Stimulated activated CD4-positive, alpha-beta T cell treated with anti-CD3 and anti-CD28 coated beads, Interleukin-12 subunit alpha, Interleukin-12 subunit beta, amount 100 ng/mL, for 48 hours (primary cell): ENCODE measurements at regions not wholly inside any gene's neighbourhood (a gene's known extent, or its start where the extent isn't known, plus 50 kb on each side); places are given as distances from the start of the nearest gene placed in this dataset.
"Not testable (repeated sequence)": the region's sequence is repeated elsewhere in the genome, so short reads cannot be mapped to it uniquely, and the experiment has no call there.

Source experiments
- DNase-seq, 3 donors: peaks; one replicate each; pipeline ENCODE4 v3.0.0-alpha.2; 2020; ENCODE audit warnings: low read depth in 2 of 3, low spot score in 1 of 3

- DNase-seq = not testable (repeated sequence)
Measured at GRCh38 chr2:66177128-66177796, 257.7 kb upstream of the MEIS1 start.

DNA sequence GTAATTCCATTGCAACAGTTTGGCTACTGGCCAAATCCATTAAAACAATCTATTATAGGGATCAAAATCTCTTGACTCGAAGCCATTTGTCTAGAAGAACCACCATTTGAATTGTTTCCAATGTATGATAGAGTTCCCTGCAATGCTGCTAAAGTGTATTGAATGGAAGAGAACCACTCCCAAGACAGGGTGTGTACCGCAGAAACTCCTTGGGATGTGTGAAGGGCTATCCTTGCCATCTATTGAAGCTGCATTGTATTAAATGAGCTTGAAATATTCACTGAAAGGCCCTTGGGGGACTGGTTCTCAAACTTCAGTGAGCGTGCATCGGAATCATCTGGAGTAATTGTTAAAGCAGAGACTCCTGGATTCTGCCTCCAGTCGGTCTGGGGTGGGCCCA is 260.4 kb upstream of the MEIS1 start:
- no peak for DNase-seq

DNA sequence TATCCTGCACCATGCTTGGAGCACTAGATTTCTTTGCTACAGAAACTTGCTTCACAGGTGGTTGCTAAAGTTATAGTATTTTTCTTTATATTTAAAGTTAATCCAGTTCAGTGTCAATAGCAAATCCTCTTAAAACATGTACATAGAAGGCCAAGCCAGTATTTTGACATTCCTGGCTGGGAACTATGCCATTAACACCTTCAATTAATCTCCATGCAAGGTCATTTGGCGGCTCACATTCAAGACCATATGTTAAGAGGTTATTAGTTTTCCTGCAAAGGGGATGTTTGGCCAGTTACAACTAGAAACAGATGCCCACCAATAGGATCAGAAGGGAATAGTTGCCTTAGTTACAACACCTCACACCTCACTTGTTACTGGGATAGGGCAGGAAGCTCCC is 261.3 kb upstream of the MEIS1 start:
- no peak for DNase-seq

DNA sequence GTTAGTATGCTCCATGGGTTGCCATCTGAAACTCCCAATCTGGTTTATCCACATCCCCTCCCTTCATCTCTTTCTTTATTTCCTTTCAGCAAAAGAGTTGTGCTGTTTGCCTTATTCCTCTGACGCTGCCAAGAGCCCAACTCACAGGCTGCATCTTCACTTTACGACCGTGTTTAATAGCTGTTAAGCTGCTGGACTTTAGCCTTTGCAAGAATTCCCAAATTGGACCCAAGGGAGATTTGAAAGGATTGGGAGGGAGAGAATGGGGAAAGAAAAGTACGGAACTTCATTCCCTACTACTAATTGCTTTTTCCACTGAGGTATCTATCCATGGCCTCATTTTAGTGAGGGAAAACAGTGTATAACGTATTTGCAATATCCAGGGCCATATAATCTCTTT is 263.4 kb upstream of the MEIS1 start:
- DNase-seq = no peak

- no peak for DNase-seq
Measured at GRCh38 chr2:66170744-66171330, 264.1 kb upstream of the MEIS1 start.

- DNase-seq = no peak
Measured at GRCh38 chr2:66169076-66169475, 265.8 kb upstream of the MEIS1 start.

DNA sequence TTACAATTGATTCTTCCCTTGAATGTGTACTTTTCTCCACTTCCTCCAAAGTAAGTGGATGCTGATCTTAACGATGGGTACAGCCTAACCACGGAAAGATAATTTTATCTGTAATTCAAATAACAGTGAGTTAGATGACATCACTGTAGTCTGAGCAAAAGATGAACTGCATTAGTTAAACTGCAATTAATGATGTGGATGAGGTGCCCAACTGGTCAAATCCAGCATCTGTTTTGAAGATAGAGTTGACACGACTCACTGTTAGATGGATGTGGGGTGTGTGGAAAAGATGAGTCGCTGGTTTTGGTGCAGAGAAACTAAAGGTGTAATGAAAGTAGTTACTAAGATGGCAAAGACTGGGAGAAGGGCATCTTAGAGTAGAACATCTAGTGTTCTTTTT is 270.5 kb upstream of the MEIS1 start:
- no peak for DNase-seq

GRCh38 chr2:66156171-66156570 is 278.8 kb upstream of the MEIS1 start:
- DNase-seq = no peak

GRCh38 chr2:66153941-66154340 is 281.0 kb upstream of the MEIS1 start:
- no peak for DNase-seq

- DNase-seq = no peak
Measured at GRCh38 chr2:66145490-66145889, 289.4 kb upstream of the MEIS1 start.

- DNase-seq = not testable (repeated sequence)
Measured at GRCh38 chr2:66144324-66144723, 290.6 kb upstream of the MEIS1 start.

GRCh38 chr2:66137606-66138130 is 297.3 kb upstream of the MEIS1 start:
- no peak for DNase-seq

DNA sequence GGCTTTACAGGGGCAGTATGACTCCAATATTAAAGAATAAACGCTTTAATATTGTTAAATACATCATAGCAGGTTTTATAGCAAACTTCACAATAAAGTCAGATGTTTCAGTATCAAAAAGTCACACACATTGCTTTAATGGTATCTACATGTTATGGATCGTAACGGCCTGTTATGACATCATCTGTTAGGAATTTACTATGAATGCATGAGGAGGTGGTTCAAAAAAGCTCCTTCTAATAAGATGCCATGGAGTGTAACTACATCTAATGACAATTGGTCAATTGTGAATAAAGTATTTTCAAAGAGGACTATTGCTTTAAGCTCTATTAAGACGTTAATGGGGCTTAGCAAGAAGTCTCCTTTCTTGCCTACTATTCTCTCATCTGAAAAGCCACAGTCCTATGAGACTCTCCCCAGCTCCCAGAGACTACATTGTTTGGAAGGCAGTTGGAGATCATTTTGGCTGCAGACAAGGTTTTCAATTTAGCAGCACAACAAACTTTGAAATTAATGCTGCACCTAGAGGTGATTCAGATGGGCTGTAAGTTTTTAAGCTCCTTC is 300.7 kb upstream of the MEIS1 start:
- no peak for DNase-seq

GRCh38 chr2:66127656-66128055 is 307.3 kb upstream of the MEIS1 start:
- DNase-seq = no peak

GRCh38 chr2:66127061-66127460 is 307.9 kb upstream of the MEIS1 start:
- no peak for DNase-seq

DNA sequence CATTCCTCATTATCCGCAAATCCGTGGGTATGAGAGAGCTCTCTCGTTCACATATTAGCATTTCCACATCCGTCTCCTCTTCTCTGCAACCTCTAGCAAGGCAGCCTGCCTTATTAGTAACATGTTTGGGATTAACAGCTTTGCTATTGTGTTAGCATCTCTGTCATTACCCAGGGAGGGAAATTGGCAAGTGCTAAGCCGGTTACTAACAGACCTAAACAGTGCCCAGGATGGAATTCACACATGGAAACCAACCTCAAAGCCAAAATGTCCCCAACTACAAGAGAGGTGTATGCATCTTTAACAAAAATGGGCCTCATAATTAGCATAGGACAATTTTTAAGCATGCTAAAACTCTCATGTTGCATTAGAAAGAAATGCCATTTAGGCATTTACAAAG is 309.0 kb upstream of the MEIS1 start:
- no peak for DNase-seq

- DNase-seq = no peak
Measured at GRCh38 chr2:66122516-66122915, 312.4 kb upstream of the MEIS1 start.

DNA sequence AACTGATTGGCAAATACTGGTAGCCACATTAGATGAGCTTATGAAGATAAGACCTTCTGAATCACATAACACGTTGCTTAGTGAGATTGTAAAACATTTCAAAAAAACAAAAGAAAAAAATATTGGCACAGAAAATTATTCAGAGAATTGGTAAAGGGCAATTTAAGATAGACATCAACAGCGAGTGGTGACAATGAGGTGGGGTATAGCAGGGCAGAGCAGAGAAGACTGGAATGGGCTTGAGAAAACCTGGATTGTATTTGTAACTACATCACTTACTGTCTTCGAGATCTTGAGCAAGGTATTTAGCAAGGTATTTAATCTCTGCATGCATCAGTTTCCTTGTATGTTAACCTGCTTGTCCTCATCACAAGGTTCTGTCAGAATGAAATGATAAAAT is 313.0 kb upstream of the MEIS1 start:
- no peak for DNase-seq

DNA sequence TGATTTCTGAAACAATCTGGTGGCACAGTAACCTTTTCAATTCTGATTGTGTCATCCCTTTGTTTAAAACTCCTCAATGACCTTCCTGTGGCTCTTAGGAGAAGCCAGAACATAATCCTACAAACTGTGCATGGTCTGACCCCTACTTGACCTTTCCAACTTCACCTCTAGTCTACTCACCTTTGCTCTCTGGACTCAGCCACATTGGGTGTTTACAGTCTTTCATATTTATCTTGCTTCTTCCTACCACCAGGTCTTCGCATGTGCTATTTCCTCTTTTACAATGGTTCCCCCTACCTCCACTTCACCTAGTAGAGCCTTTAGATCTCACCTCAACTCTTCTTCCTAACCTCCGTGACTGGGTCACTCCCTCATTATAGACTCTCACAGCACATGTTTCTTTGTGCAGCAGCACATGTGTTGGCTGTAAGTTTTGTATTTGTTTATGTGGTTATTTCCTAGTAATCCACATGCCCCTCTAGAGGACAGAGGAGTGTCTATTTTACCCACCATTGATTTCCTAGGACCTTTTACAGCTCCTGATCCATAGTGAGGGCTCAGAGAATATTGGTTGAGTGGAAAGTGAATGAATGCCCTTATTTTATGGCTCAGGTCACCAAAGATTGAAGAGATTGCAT is 320.8 kb upstream of the MEIS1 start:
- DNase-seq = no peak

DNA sequence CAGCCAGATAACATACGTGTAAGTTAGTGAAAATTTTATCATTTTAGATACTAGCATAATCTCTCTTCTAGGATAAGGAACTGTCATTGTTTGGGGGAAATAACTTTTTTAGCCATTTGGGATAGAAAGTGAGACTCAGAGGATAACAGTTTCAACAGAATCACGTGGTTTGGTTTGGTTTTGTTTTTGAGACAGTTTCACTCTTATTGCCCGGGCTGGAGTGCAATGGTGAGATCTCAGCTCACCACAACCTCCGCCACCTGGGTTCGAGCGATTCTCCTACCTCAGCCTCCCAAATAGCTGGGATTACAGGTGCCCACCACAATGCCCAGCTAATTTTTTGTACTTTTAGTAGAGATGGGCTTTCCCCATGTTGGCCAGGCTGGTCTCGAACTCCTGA is 323.2 kb upstream of the MEIS1 start:
- DNase-seq = no peak

DNA sequence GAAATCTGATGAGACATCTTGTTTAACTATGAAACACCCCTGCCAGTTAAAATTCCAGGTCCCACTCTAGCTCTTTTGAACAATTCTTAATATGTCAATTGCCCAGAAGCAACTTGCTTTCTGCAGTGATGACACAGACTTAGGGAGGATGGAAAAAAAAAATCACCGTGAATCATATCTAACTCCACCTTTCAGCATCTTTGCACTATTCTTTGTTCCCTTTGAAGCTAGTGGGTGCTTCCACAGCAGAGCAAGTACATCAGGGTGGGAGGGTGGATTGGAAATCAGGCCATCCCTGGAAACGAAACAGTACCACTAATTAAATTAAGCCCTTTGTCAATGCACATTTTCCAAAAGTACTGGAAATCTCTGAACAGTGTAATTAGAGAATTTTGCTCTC is 324.3 kb upstream of the MEIS1 start:
- no peak for DNase-seq

- DNase-seq = no peak
Measured at GRCh38 chr2:66110086-66110485, 324.8 kb upstream of the MEIS1 start.
